Uterus (tissue), 2 donors: ENCODE measurements at regions not wholly inside any gene's neighbourhood (a gene's known extent, or its start where the extent isn't known, plus 50 kb on each side); places are given as distances from the start of the nearest gene placed in this dataset.

Experiments used
- CTCF ChIP-seq, 4 experiments: fragments of 200-600 bp in 2 of 4; fragments of 450-650 bp in 2 of 4; sonication (generic) in 2 of 4; IDR thresholded peaks; one replicate each; pipeline ENCODE4 v1.5.1; 2016 to 2019; ENCODE audit warnings: antibody characterized with exemption in 4 of 4, mild to moderate bottlenecking in 2 of 4, moderate library complexity in 1 of 4
- POLR2A ChIP-seq, 2 donors: fragments of 450-650 bp; IDR thresholded peaks; one replicate each; pipeline ENCODE4 v1.6.1; 2016; ENCODE audit warnings: antibody characterized with exemption in 2 of 2, mild to moderate bottlenecking in 1 of 2, moderate library complexity in 1 of 2

GRCh38 chr5:96236051-96236450 lies 197.0 kb downstream of the PCSK1 start:
- no peak for TF ChIP-seq CTCF (IDR thresholded peaks at IDR 0.05)
- no peak for TF ChIP-seq POLR2A (IDR thresholded peaks at IDR 0.05)
